ENCODE measurements at regions not wholly inside any gene's neighbourhood (a gene's known extent, or its start where the extent isn't known, plus 50 kb on each side); places are given as distances from the start of the nearest gene placed in this dataset.

- DNase-seq = no peak
Measured at GRCh38 chr20:9919271-9920014, 80.6 kb upstream of the PAK5 start.

DNA sequence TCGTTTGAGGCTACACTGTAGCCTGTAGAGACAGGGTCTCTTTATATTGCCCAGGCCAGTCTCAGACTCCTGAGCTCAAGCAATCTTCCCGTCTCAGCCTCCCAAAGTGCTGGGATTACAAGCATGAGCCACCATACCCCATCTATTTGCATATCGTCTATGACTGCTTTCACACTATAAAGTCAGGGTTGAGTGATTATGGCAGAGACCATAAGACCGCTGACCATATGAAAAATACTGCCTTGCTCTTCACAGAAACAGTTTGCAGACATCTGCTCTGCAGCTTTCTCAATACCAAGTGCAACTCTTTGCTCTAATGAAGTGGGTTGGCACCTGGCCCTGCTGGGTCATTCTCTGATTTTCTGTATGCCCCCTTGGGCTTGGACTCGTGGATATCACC, 79.5 kb upstream of the PAK5 start:
- DNase-seq = no peak

DNA sequence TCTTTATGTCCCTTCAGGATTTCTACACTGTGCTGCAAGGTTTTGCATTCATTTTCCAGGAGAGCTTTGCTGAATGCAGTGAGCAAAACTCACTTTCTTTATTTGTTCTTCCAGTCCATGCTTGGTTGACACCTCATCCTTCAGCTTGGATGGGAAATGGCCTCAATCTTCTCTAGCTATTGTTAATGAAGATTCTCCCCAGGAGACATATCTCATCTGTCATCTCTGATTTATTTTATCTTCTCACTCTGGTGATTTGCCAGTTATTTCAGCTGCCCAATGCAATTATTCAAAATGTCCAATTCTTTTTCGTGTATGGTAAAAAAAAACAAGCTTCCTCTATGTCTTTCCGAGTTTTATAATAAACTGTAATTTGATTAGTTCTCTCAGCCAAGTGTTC, 77.9 kb upstream of the PAK5 start:
- no peak for DNase-seq

GRCh38 chr20:9912858-9913434, 74.1 kb upstream of the PAK5 start:
- DNase-seq = peak; percentile 28

GRCh38 chr20:9912290-9912689, 73.4 kb upstream of the PAK5 start:
- DNase-seq = no peak

DNA sequence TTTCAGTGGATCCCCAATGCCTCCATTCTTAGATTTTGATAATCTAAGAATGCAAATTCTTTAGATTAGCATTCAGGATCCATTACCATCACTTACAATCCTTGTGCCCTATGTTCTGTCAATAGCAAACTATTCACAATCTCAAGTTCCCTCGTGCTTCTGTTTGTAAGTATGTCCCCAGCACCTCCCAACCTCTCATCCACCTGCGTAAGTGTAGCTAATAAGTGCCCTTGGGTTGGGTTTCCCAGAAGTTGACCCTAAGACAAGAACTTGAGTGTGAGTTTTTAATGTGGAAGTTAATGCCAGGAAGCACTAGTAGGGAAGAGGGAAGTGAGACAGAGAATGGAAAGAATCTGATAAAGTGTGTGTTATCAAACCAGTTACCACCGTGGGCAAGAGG, 72.6 kb upstream of the PAK5 start:
- DNase-seq = no peak

GRCh38 chr20:9909167-9909566, 70.3 kb upstream of the PAK5 start:
- no peak for DNase-seq

- DNase-seq = no peak
Measured at GRCh38 chr20:9903048-9903655, 64.3 kb upstream of the PAK5 start.

DNA sequence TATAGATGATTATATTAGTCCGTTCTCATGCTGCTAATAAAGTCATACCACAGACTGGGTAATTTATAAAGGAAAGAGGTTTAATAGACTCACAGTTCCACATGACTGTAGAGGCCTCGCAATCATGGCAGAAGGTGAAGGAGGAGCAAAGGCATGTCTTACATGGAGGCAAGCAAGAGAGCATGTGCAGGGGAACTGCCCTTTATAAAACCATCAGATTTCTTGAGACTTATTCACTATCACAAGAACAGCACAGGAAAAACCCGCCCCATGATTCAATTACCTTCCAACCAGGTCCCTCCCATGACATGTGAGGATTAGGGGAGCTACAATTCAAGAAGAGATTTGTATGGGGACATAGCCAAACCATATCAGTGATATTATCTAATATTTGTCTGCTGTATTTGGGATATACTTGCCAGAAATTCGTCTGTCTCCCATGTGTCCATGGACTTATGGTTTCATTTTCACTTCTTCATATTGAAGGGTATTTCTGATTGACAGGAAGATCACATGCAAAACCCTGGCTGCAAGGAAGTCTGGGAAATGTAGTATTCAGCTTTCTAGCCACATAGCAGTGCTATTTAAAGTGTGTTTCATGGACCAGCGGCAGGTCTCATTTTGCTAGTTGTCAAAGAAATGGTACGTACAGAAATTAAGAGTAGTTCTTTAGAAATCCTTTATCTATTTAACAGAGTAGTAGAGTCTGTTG, 50.5 kb upstream of the PAK5 start:
- DNase-seq = no peak

All from NCI-H1417 treated with DMSO at 0.1 percent for 48 hours (cell line).